ENCODE measurements at regions not wholly inside any gene's neighbourhood (a gene's known extent, or its start where the extent isn't known, plus 50 kb on each side); places are given as distances from the start of the nearest gene placed in this dataset.
A peak's percentile ranks its signal among the peaks of the same experiment; 100 is the strongest.
"Not testable (repeated sequence)": the region's sequence is repeated elsewhere in the genome, so short reads cannot be mapped to it uniquely, and the experiment has no call there.

DNA sequence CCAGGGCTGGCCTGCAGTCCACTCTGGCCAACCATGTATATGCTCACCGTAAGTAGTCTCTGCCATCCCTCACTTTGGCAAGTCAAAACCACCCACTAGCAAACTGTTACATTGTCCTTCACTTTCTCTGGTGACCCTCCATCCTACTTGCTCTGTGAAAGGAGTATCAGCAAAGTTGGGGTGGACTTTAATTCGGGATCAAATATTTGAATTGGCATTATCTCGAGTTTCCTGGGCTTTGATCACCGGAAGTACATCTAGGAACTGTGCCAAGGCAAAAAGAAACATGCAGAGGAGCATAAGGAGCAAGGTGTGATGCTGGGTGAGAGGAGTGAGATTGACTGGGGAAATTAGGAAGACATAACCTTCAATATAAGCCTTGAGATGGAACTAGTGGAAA is 188.9 kb upstream of the P2RY1 start:
- Mint-ChIP-seq H3K36me3 (ENCODE audit: low read depth) (no peaks in the 10 kb centered on the region), H3K4me1 (ENCODE audit: low read depth) (no peaks in the 10 kb centered on the region), H3K27ac (no peak overlapping the region), H3K9me3 (peaks cover 4% of the 10 kb centered on the region; the same call in 1 of the 2 replicates), H3K27me3 (ENCODE audit: insufficient read depth) (no peaks in the 10 kb centered on the region; the same call in 1 of the 2 replicates), H3K4me3 (no peak overlapping the region)
- DNase-seq, result no peak
- TF ChIP-seq, protein P1, sequence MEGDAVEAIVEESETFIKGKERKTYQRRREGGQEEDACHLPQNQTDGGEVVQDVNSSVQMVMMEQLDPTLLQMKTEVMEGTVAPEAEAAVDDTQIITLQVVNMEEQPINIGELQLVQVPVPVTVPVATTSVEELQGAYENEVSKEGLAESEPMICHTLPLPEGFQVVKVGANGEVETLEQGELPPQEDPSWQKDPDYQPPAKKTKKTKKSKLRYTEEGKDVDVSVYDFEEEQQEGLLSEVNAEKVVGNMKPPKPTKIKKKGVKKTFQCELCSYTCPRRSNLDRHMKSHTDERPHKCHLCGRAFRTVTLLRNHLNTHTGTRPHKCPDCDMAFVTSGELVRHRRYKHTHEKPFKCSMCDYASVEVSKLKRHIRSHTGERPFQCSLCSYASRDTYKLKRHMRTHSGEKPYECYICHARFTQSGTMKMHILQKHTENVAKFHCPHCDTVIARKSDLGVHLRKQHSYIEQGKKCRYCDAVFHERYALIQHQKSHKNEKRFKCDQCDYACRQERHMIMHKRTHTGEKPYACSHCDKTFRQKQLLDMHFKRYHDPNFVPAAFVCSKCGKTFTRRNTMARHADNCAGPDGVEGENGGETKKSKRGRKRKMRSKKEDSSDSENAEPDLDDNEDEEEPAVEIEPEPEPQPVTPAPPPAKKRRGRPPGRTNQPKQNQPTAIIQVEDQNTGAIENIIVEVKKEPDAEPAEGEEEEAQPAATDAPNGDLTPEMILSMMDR (IDR thresholded peaks at IDR 0.05), result no peak

DNA sequence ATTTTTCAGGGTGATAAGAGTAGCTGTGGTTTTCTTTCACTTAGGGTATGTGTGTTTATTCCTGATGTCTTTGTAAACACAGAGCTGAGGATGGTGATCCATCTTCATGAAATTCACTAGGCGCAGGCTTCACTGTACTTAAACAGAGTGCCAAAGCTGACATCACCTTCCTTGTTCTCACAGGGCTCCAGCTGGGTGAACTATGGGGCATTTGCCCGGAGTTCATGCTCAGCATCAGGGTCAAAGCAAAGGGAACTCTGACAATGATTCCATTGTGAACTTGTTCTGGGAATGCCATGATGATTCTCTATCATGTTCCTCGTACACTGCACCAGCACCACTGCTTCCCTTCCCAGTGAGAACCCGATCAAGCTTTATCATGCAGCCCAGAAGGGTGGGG is 184.8 kb upstream of the P2RY1 start:
- H3K4me1 Mint-ChIP-seq (ENCODE audit: low read depth), result no peaks in the 10 kb centered on the region
- no peaks in the 10 kb centered on the region; the same call in 1 of the 2 replicates for H3K27me3 Mint-ChIP-seq (ENCODE audit: insufficient read depth)
- peaks cover 4% of the 10 kb centered on the region; the same call in 1 of the 2 replicates for H3K9me3 Mint-ChIP-seq
- no peak overlapping the region; the same call in 1 of the 2 replicates for H3K4me3 Mint-ChIP-seq
- DNase-seq, result no peak
- H3K36me3 Mint-ChIP-seq (ENCODE audit: low read depth), result no peaks in the 10 kb centered on the region
- no peak overlapping the region for H3K27ac Mint-ChIP-seq
- TF ChIP-seq, protein P1 (IDR thresholded peaks at IDR 0.05), result no peak

DNA sequence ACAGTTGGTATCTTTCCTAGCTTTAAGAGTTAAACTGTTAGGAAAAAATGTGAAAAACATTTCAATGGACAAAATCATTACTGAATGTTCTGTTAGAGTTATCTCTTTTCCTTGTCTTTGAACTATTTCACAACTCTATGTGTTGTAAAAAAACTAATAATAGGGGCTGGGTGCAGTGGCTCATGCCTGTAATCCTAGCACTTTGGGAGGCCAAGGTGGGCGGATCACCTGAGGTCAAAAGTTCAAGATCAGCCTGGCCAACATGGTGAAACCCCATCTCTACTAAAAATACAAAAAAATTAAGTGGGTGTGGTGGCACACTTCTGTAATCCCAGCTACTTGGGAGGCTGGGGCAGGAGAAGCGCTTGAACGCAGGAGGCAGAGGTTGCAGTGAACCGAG is 184.0 kb upstream of the P2RY1 start:
- H3K27ac Mint-ChIP-seq; H3K36me3 Mint-ChIP-seq (ENCODE audit: low read depth); H3K4me3 Mint-ChIP-seq; H3K9me3 Mint-ChIP-seq; H3K4me1 Mint-ChIP-seq (ENCODE audit: low read depth); H3K27me3 Mint-ChIP-seq (ENCODE audit: insufficient read depth); DNase-seq: not testable (repeated sequence)

DNA sequence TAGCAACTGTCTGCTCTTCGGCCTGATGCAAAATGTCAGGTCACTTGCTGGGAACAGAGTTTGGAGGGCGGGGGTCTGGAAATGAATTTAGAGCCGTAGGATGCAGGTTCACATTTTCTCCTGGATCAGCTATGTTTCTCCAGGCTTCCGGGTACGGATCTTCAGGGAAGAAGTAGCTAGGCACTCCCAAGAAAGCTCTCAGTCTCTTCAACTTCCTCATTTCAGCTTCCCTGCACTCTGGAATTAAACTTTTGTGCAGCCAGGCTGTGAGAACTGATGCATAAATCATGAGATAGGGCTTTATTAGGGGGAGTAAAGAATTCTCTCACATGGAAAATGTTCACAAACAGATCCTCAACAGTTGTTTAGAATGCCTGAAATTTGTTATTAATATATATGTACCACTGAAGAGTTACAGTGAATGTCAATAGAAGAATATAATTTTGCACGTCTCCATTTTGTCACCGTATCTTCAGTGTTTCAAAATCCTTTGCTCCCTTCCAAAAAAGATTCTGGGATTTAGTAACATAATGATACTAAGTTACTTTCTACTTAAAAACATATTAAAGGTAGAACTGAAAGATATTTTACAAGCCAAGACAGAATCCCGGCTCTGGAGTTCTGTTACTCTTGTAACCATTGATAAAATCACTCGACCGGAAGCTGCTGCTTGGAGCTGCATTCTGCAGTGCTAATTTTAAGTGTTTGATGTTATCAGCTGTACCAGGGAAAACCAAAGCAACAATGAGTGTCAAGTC is 178.5 kb upstream of the P2RY1 start:
- Mint-ChIP-seq H3K9me3 (no peaks in the 10 kb centered on the region), H3K27me3 (ENCODE audit: insufficient read depth) (no peaks in the 10 kb centered on the region; the same call in 1 of the 2 replicates), H3K36me3 (ENCODE audit: low read depth) (no peaks in the 10 kb centered on the region), H3K4me1 (ENCODE audit: low read depth) (no peaks in the 10 kb centered on the region; the same call in 1 of the 2 replicates), H3K4me3 (peak overlapping the region; percentile 41; the same call in 1 of the 2 replicates), H3K27ac (no peak overlapping the region)
- TF ChIP-seq, protein P1 (IDR thresholded peaks at IDR 0.05), result no peak
- DNase-seq, result no peak

DNA sequence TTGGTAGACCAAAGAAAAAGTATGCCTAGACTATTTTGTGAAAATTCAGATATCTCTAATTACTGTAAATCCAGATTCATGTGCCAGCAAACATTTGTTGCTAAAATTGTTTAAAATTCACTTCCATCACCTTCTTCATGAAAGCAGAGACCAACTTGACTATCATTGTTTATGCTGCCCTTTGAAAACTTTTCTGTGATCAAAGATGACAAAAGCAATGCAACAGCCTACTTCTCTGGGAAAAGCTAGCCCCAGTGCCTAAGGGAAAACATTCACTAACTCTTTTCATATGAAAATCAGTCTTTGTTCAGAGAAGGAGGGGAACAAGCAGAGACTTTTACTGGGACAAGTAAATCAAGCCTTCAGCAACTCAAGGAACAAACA is 178.0 kb upstream of the P2RY1 start:
- Mint-ChIP-seq H3K9me3 (no peaks in the 10 kb centered on the region), H3K36me3 (ENCODE audit: low read depth) (no peaks in the 10 kb centered on the region), H3K27ac (no peak overlapping the region), H3K27me3 (ENCODE audit: insufficient read depth) (no peaks in the 10 kb centered on the region; the same call in 1 of the 2 replicates), H3K4me3 (peak overlapping the region; percentile 41; the same call in 1 of the 2 replicates), H3K4me1 (ENCODE audit: low read depth) (no peaks in the 10 kb centered on the region; the same call in 1 of the 2 replicates)
- TF ChIP-seq, protein P1 (IDR thresholded peaks at IDR 0.05), result no peak
- DNase-seq, result no peak

DNA sequence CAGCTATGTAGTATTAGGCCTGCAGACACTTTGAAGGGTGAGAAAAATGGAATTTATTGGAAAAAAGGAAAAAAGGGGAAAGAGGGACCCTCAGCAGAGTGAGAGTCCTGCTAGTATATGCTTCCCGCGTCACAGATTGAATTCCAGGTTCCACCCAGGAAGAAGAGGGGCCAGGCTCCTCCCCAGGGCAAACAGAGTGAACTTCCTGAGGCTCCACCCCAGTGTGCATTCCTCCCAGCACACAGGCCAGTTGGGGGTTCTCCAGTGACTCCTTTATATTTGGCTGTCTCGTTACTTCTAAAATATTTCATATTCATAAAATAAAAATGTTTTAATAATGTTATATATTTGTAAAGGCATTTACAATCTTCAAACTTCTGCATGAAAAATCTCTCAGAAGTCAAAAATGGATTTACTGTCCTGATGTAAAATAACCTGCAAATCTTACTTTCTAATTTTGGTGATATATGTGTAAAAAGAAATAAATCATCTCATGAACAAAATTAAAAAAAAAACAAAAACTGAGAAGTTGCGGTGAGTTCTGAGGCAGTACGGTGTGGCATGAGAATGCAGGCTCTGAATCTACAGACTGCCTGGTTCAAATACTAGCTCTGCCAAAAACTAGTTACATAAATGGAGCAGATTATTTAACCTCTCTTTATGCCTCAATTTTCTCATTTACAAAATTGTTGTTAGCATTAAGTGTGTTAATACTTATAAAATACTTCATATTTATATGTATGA is 175.8 kb upstream of the P2RY1 start:
- H3K9me3 Mint-ChIP-seq, result peaks cover 4% of the 10 kb centered on the region; the same call in 1 of the 2 replicates
- no peaks in the 10 kb centered on the region for H3K36me3 Mint-ChIP-seq (ENCODE audit: low read depth)
- H3K27ac Mint-ChIP-seq, result no peak overlapping the region
- TF ChIP-seq, protein P1 (IDR thresholded peaks at IDR 0.05), result no peak
- H3K4me3 Mint-ChIP-seq, result no peak overlapping the region
- H3K27me3 Mint-ChIP-seq (ENCODE audit: insufficient read depth), result no peaks in the 10 kb centered on the region; the same call in 1 of the 2 replicates
- no peak for DNase-seq
- no peaks in the 10 kb centered on the region; the same call in 1 of the 2 replicates for H3K4me1 Mint-ChIP-seq (ENCODE audit: low read depth)

All from HFFc6 (cell line).